ENCODE measurements at regions not wholly inside any gene's neighbourhood (a gene's known extent, or its start where the extent isn't known, plus 50 kb on each side); places are given as distances from the start of the nearest gene placed in this dataset.

- no peaks in the 10 kb centered on the region for H3K27me3 ChIP-seq (ENCODE audit: insufficient read depth, low read length)
- no peaks in the 10 kb centered on the region for H3K9me3 ChIP-seq (ENCODE audit: insufficient read depth, low read depth, low read length)
- no peak overlapping the region for H3K4me3 ChIP-seq (ENCODE audit: insufficient read depth, low read depth, low read length)
- no peaks in the 10 kb centered on the region for H4K20me1 ChIP-seq (ENCODE audit: insufficient read depth, low read length)
- TF ChIP-seq EZH2 (IDR thresholded peaks at IDR 0.05; ENCODE audit: insufficient read depth, low read length) (no peak), CTCF (IDR thresholded peaks at IDR 0.05; ENCODE audit: insufficient read depth, low read depth, low read length) (no peak)
- H2AFZ ChIP-seq (ENCODE audit: low read depth, low read length), result no peak overlapping the region
- Mint-ChIP-seq H3K9me3 (ENCODE audit: unreplicated experiment) (no peaks in the 10 kb centered on the region), H3K36me3 (ENCODE audit: low read depth, unreplicated experiment) (no peaks in the 10 kb centered on the region), H3K27me3 (ENCODE audit: low read depth, unreplicated experiment) (no peaks in the 10 kb centered on the region), H3K27ac (ENCODE audit: unreplicated experiment) (no peak overlapping the region), H3K4me3 (ENCODE audit: unreplicated experiment) (no peak overlapping the region), H3K4me1 (ENCODE audit: low read depth, unreplicated experiment) (no peaks in the 10 kb centered on the region)
- no peak overlapping the region for H3K4me2 ChIP-seq (ENCODE audit: low read length)
- no peak for FAIRE-seq
- no peak overlapping the region for H3K9ac ChIP-seq (ENCODE audit: low read length)
- no peak overlapping the region for H3K27ac ChIP-seq (ENCODE audit: low read depth, low read length)
- no peaks in the 10 kb centered on the region for H3K4me1 ChIP-seq (ENCODE audit: insufficient read depth, low read length)
- no peaks in the 10 kb centered on the region for H3K79me2 ChIP-seq (ENCODE audit: insufficient read depth, low read length)
- DNase-seq (ENCODE audit: low read depth), result no peak
- H3K36me3 ChIP-seq (ENCODE audit: insufficient read depth, low read length), result no peaks in the 10 kb centered on the region
These were observed 1462.1 kb downstream of the FSTL5 start for GRCh38 chr4:160701671-160702070.

- Mint-ChIP-seq H3K27ac (ENCODE audit: unreplicated experiment) (no peak overlapping the region), H3K9me3 (ENCODE audit: unreplicated experiment) (no peaks in the 10 kb centered on the region), H3K4me3 (ENCODE audit: unreplicated experiment) (no peak overlapping the region), H3K4me1 (ENCODE audit: low read depth, unreplicated experiment) (no peaks in the 10 kb centered on the region), H3K27me3 (ENCODE audit: low read depth, unreplicated experiment) (no peaks in the 10 kb centered on the region), H3K36me3 (ENCODE audit: low read depth, unreplicated experiment) (no peaks in the 10 kb centered on the region)
- Histone ChIP-seq H3K4me3 (ENCODE audit: insufficient read depth, low read depth, low read length) (no peak overlapping the region), H2AFZ (ENCODE audit: low read depth, low read length) (no peak overlapping the region), H3K79me2 (ENCODE audit: insufficient read depth, low read length) (no peaks in the 10 kb centered on the region), H3K27ac (ENCODE audit: low read depth, low read length) (no peak overlapping the region), H3K4me2 (ENCODE audit: low read length) (no peak overlapping the region), H3K27me3 (ENCODE audit: insufficient read depth, low read length) (no peaks in the 10 kb centered on the region), H3K9ac (ENCODE audit: low read length) (no peak overlapping the region), H3K4me1 (ENCODE audit: insufficient read depth, low read length) (no peaks in the 10 kb centered on the region), H3K9me3 (ENCODE audit: insufficient read depth, low read depth, low read length) (no peaks in the 10 kb centered on the region), H4K20me1 (ENCODE audit: insufficient read depth, low read length) (no peaks in the 10 kb centered on the region), H3K36me3 (ENCODE audit: insufficient read depth, low read length) (no peaks in the 10 kb centered on the region)
- FAIRE-seq (no peak), DNase-seq (ENCODE audit: low read depth) (no peak)
- TF ChIP-seq EZH2 (IDR thresholded peaks at IDR 0.05; ENCODE audit: insufficient read depth, low read length), result no peak
- no peak for TF ChIP-seq CTCF (IDR thresholded peaks at IDR 0.05; ENCODE audit: insufficient read depth, low read depth, low read length)
These were observed 1454.8 kb downstream of the FSTL5 start for GRCh38 chr4:160709026-160709425.

GRCh38 chr4:160709546-160709945, 1454.3 kb downstream of the FSTL5 start:
- peaks cover 3% of the 10 kb centered on the region for H3K9me3 ChIP-seq (ENCODE audit: insufficient read depth, low read depth, low read length)
- no peaks in the 10 kb centered on the region for H3K27me3 ChIP-seq (ENCODE audit: insufficient read depth, low read length)
- H4K20me1 ChIP-seq (ENCODE audit: insufficient read depth, low read length), result no peaks in the 10 kb centered on the region
- no peaks in the 10 kb centered on the region for H3K4me1 ChIP-seq (ENCODE audit: insufficient read depth, low read length)
- no peak overlapping the region for H3K4me2 ChIP-seq (ENCODE audit: low read length)
- H3K9me3 Mint-ChIP-seq (ENCODE audit: unreplicated experiment), result no peaks in the 10 kb centered on the region
- TF ChIP-seq CTCF (IDR thresholded peaks at IDR 0.05; ENCODE audit: insufficient read depth, low read depth, low read length), result no peak
- TF ChIP-seq EZH2 (IDR thresholded peaks at IDR 0.05; ENCODE audit: insufficient read depth, low read length), result no peak
- H3K4me3 Mint-ChIP-seq (ENCODE audit: unreplicated experiment), result no peak overlapping the region
- no peak overlapping the region for H3K27ac ChIP-seq (ENCODE audit: low read depth, low read length)
- no peak overlapping the region for H3K27ac Mint-ChIP-seq (ENCODE audit: unreplicated experiment)
- DNase-seq (ENCODE audit: low read depth) (no peak), FAIRE-seq (no peak)
- no peak overlapping the region for H3K4me3 ChIP-seq (ENCODE audit: insufficient read depth, low read depth, low read length)
- H3K36me3 Mint-ChIP-seq (ENCODE audit: low read depth, unreplicated experiment), result no peaks in the 10 kb centered on the region
- no peak overlapping the region for H2AFZ ChIP-seq (ENCODE audit: low read depth, low read length)
- no peaks in the 10 kb centered on the region for H3K27me3 Mint-ChIP-seq (ENCODE audit: low read depth, unreplicated experiment)
- H3K9ac ChIP-seq (ENCODE audit: low read length), result no peak overlapping the region
- H3K4me1 Mint-ChIP-seq (ENCODE audit: low read depth, unreplicated experiment), result no peaks in the 10 kb centered on the region
- H3K79me2 ChIP-seq (ENCODE audit: insufficient read depth, low read length), result no peaks in the 10 kb centered on the region
- H3K36me3 ChIP-seq (ENCODE audit: insufficient read depth, low read length), result no peaks in the 10 kb centered on the region
